K562 (cell line): ENCODE measurements at regions not wholly inside any gene's neighbourhood (a gene's known extent, or its start where the extent isn't known, plus 50 kb on each side); places are given as distances from the start of the nearest gene placed in this dataset.

ENCODE experiments used
- ATAC-seq: fragments of 200-7000 bp; cut with Tn5 transposase; 3 replicates; pipeline ENCODE4 v1.9.1; 2020; ENCODE audit warnings: moderate library complexity
- BruUV-seq: library from RNA; stranded (reverse); fragments of 400-500 nt; replicated peaks from 2 replicates; lab custom pipeline; 2021; lab: Mats Ljungman, UMichigan
- CTCF ChIA-PET: fragments of 300-600 bp; formaldehyde crosslinking; extraction: SDS; loops from one replicate; lab custom pipeline; 2021; ENCODE audit warnings: low intra/inter-chr PET ratio; lab: Yijun Ruan, JAX
- POLR2A ChIA-PET: fragments of 300-600, 350-650 bp; sonication (Branson Sonifier 250); formaldehyde crosslinking; extraction: SDS; loops from one replicate; lab custom pipeline; 2021; ENCODE audit warnings: antibody characterized with exemption, inconsistent platforms; lab: Yijun Ruan, JAX
- DNase-seq, 4 experiments: peaks; one replicate each; pipeline versions ENCODE4 v3.0.0 to v3.0.0-alpha.2; 2011 to 2018; ENCODE audit warnings: low spot score in 3 of 4, mixed read lengths in 3 of 4; ENCODE audit errors: extremely low read depth in 1 of 4
- FAIRE-seq: peaks from 2 replicates; lab custom pipeline; 2011; peaks lifted over from hg19 to GRCh38; lab: Jason Lieb, UNC
- H2AFZ ChIP-seq: 2 replicates; pipeline ENCODE4 v1.6.0; 2011; ENCODE audit warnings: low read depth, low read length, control low read depth, inconsistent platforms
- H3K27ac ChIP-seq: fragments of 200-600 bp; 3 replicates; pipeline ENCODE4 v1.8.0; 2011; ENCODE audit warnings: low read depth, mild to moderate bottlenecking, control low read depth, inconsistent platforms, low read length, moderate library complexity, mixed read lengths; ENCODE audit errors: extremely low read depth
- H3K27me3 ChIP-seq, 2 experiments: fragments of 300-600 bp in 1 of 2; 2 replicates in 1 of 2; 3 replicates in 1 of 2; pipeline versions ENCODE4 v1.6.0 to v1.8.0; 2011; ENCODE audit warnings: inconsistent platforms in 2 of 2, low read length in 2 of 2, mild to moderate bottlenecking in 1 of 2, mixed read lengths in 1 of 2, moderate library complexity in 1 of 2; ENCODE audit not compliant: control insufficient read depth in 2 of 2, insufficient read depth in 2 of 2
- H3K36me3 ChIP-seq: fragments of 300-600 bp; 3 replicates; pipeline ENCODE4 v1.8.0; 2011; ENCODE audit warnings: mild to moderate bottlenecking, low read length, inconsistent platforms; ENCODE audit not compliant: control insufficient read depth, insufficient read depth
- H3K4me1 ChIP-seq, 2 experiments: fragments of 200-600 bp in 1 of 2; replicated peaks in 1 of 2; 2 replicates in 1 of 2; 3 replicates in 1 of 2; pipeline versions ENCODE4 v1.5.1 to v1.8.0; 2011; ENCODE audit warnings: inconsistent platforms in 2 of 2, low read length in 2 of 2, mild to moderate bottlenecking in 1 of 2, mixed read lengths in 1 of 2, moderate library complexity in 1 of 2; ENCODE audit not compliant: control insufficient read depth in 2 of 2, insufficient read depth in 2 of 2
- H3K4me2 ChIP-seq: 2 replicates; pipeline ENCODE4 v1.6.1; 2011; ENCODE audit warnings: low read length, control low read depth, inconsistent platforms, mixed read lengths; ENCODE audit not compliant: insufficient read depth
- H3K4me3 ChIP-seq: fragments of 200-600 bp; sonication (generic), shearing (Covaris generic); 2 replicates; pipeline ENCODE4 v1.5.1; 2016; ENCODE audit warnings: control low read depth, inconsistent platforms
- H3K79me2 ChIP-seq: fragments of 200-600 bp; 3 replicates; pipeline ENCODE4 v1.8.0; 2011; ENCODE audit warnings: low read length, inconsistent platforms; ENCODE audit not compliant: control insufficient read depth, insufficient read depth
- H3K9ac ChIP-seq, 2 experiments: 2 replicates each; pipeline versions ENCODE4 v1.6.0 to v1.6.1; 2011; ENCODE audit warnings: low read depth in 2 of 2, low read length in 2 of 2, control low read depth in 1 of 2, inconsistent platforms in 1 of 2, mild to moderate bottlenecking in 1 of 2, mixed read lengths in 1 of 2; ENCODE audit not compliant: insufficient read depth in 1 of 2
- H3K9me1 ChIP-seq: one replicate; pipeline ENCODE4 v1.6.0; 2011; ENCODE audit warnings: inconsistent platforms, mild to moderate bottlenecking, low read length, moderate library complexity; ENCODE audit not compliant: control insufficient read depth, insufficient read depth
- H3K9me3 ChIP-seq: replicated peaks from 2 replicates; pipeline ENCODE4 v1.5.1; 2011; ENCODE audit warnings: low read depth, low read length, inconsistent platforms; ENCODE audit not compliant: control insufficient read depth, insufficient read depth
- H4K20me1 ChIP-seq: replicated peaks from 2 replicates; pipeline ENCODE4 v1.6.1; 2011; ENCODE audit warnings: low read length, inconsistent platforms, mixed read lengths; ENCODE audit not compliant: control insufficient read depth, insufficient read depth
- CEBPG ChIP-seq, 3 experiments: fragments of 200-800 bp in 1 of 3; sonication (Bioruptor generic) in 1 of 3; sonication (generic) in 1 of 3; formaldehyde crosslinking in 1 of 3; IDR thresholded peaks in 2 of 3; conservative IDR thresholded peaks in 1 of 3; 2 replicates each; pipeline versions ENCODE4 v1.6.1 to v1.8.0; 2016 to 2022; ENCODE audit warnings: missing compliant biosample characterization in 2 of 3, missing genetic modification characterization in 2 of 3, mild to moderate bottlenecking in 1 of 3, missing genetic modification reagents in 1 of 3
- CREB1 ChIP-seq, 2 experiments: sonication (generic) in 1 of 2; formaldehyde crosslinking in 1 of 2; IDR thresholded peaks; 2 replicates each; pipeline versions ENCODE4 v1.6.1 to v1.8.0; 2012 to 2022; ENCODE audit warnings: inconsistent platforms in 1 of 2, mild to moderate bottlenecking in 1 of 2, missing genetic modification reagents in 1 of 2, moderate library complexity in 1 of 2
- MIER1 ChIP-seq: fragments of 450-650 bp; IDR thresholded peaks from 2 replicates; pipeline ENCODE4 v1.6.1; 2016; ENCODE audit warnings: antibody characterized with exemption, mild to moderate bottlenecking, low read depth
- ZBTB5 ChIP-seq: fragments of 450-650 bp; IDR thresholded peaks from 2 replicates; pipeline ENCODE4 v1.6.1; 2017; ENCODE audit warnings: antibody characterized with exemption
- ZNF316 ChIP-seq: fragments of 450-650 bp; IDR thresholded peaks from 2 replicates; pipeline ENCODE4 v1.6.1; 2016
- ZNF778 ChIP-seq: fragments of 450-650 bp; formaldehyde crosslinking; IDR thresholded peaks from 2 replicates; pipeline ENCODE4 v1.4.0; 2020; ENCODE audit warnings: mild to moderate bottlenecking, moderate library complexity
- in situ Hi-C: fragments of 300-500 bp; cut with MboI; formaldehyde crosslinking; loops from 4 replicates; pipeline ENCODE4 v1.15.0; 2018; ENCODE audit warnings: inconsistent platforms, mixed read lengths
- intact Hi-C: fragments of 100-400 bp; cut with micrococcal nuclease; formaldehyde crosslinking; loops from 2 replicates; pipeline ENCODE4 v1.14.2; 2022
- TF ChIP-seq, protein P1 (sequence below), 3 experiments: IDR thresholded peaks in 2 of 3; conservative IDR thresholded peaks in 1 of 3; 2 replicates each; pipeline ENCODE4 v1.5.1; 2011 to 2012; ENCODE audit warnings: low read length in 3 of 3, mild to moderate bottlenecking in 3 of 3, control low read depth in 2 of 3, improper control_type of control experiment in 1 of 3, inconsistent platforms in 1 of 3, low read depth in 1 of 3, mixed read lengths in 1 of 3, moderate library complexity in 1 of 3; ENCODE audit not compliant: insufficient read depth in 2 of 3

- TF ChIP-seq CREB1 (IDR thresholded peaks at IDR 0.05), result no peak
- TF ChIP-seq CREB1 (CRISPR knock-in tag; IDR thresholded peaks at IDR 0.05), result no peak
- no peak for TF ChIP-seq ZNF316
- no peak for TF ChIP-seq ZNF778
- TF ChIP-seq, all 486 proteins: peak for 0
Observed at GRCh38 chr13:62433660-62434059, 1018.0 kb upstream of the PCDH20 start (continued).

- H3K4me3 ChIP-seq, result no peak overlapping the region
- no peak for TF ChIP-seq MIER1
- TF ChIP-seq CEBPG (CRISPR knock-in tag; IDR thresholded peaks at IDR 0.05), result no peak
- no peak for TF ChIP-seq CEBPG (tag; conservative IDR thresholded peaks at IDR 0.05 in 1 of 2, IDR thresholded peaks at IDR 0.05 in 1 of 2)
- TF ChIP-seq, protein P1, sequence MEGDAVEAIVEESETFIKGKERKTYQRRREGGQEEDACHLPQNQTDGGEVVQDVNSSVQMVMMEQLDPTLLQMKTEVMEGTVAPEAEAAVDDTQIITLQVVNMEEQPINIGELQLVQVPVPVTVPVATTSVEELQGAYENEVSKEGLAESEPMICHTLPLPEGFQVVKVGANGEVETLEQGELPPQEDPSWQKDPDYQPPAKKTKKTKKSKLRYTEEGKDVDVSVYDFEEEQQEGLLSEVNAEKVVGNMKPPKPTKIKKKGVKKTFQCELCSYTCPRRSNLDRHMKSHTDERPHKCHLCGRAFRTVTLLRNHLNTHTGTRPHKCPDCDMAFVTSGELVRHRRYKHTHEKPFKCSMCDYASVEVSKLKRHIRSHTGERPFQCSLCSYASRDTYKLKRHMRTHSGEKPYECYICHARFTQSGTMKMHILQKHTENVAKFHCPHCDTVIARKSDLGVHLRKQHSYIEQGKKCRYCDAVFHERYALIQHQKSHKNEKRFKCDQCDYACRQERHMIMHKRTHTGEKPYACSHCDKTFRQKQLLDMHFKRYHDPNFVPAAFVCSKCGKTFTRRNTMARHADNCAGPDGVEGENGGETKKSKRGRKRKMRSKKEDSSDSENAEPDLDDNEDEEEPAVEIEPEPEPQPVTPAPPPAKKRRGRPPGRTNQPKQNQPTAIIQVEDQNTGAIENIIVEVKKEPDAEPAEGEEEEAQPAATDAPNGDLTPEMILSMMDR (IDR thresholded peaks at IDR 0.05 in 2 of 3, conservative IDR thresholded peaks at IDR 0.05 in 1 of 3; ENCODE audit: insufficient read depth in 2 of 3, low read depth in 1 of 3, low read length in 3 of 3), result no peak
- TF ChIP-seq ZBTB5, result no peak
- H3K36me3 ChIP-seq, result no peaks in the 10 kb centered on the region
- H3K27ac ChIP-seq, result no peak overlapping the region
- DNase-seq, result no peak
- ChIA-PET CTCF (interaction anchor here (0.7 kb wide), 1 partner anchor 55 kb away, joined by 3 read pairs; no protein-coding TSS in a partner anchor), POLR2A (no interaction called here)
- no peaks in the 10 kb centered on the region for H3K4me1 ChIP-seq
- H3K79me2 ChIP-seq, result no peaks in the 10 kb centered on the region
- intact Hi-C loops, result no loop called here
- H4K20me1 ChIP-seq, result no peaks in the 10 kb centered on the region
- BruUV-seq, result no TSS peak
- no peak for ATAC-seq
- H3K27me3 ChIP-seq, result no peaks in the 10 kb centered on the region
- no peak overlapping the region for H3K4me2 ChIP-seq
- no peaks in the 10 kb centered on the region for H3K9me1 ChIP-seq
- in situ Hi-C loops, result no loop called here
- no peaks in the 10 kb centered on the region for H3K9me3 ChIP-seq
- no peak overlapping the region for H2AFZ ChIP-seq
- no peak for FAIRE-seq
- H3K9ac ChIP-seq, result no peak overlapping the region
Observed at GRCh38 chr13:62432906-62433305, 1017.3 kb upstream of the PCDH20 start.
